ENCODE measurements at regions not wholly inside any gene's neighbourhood (a gene's known extent, or its start where the extent isn't known, plus 50 kb on each side); places are given as distances from the start of the nearest gene placed in this dataset.

- Histone ChIP-seq H3K27me3 (ENCODE audit: low read length) (no peaks in the 10 kb centered on the region), H4K20me1 (ENCODE audit: low read length) (no peaks in the 10 kb centered on the region), H3K79me2 (ENCODE audit: low read length) (no peaks in the 10 kb centered on the region), H3K9me3 (ENCODE audit: low read length) (no peaks in the 10 kb centered on the region), H3K9me2 (replicated peaks; ENCODE audit: low read length) (no peaks in the 10 kb centered on the region), H3F3A (ENCODE audit: low read length, unreplicated experiment) (no peaks in the 10 kb centered on the region), H3K27ac (ENCODE audit: low read length) (no peak overlapping the region), H3K4me3 (ENCODE audit: low read length) (no peak overlapping the region), H3K4me2 (ENCODE audit: low read length) (no peak overlapping the region), H3K4me1 (ENCODE audit: insufficient read depth, low read length) (no peaks in the 10 kb centered on the region), H2AFZ (ENCODE audit: low read length) (no peak overlapping the region), H3K9ac (ENCODE audit: low read length) (no peak overlapping the region), H3K36me3 (ENCODE audit: low read depth, low read length) (no peaks in the 10 kb centered on the region)
- intact Hi-C loops (cut with micrococcal nuclease): no loop called here
- ChIA-PET POLR2A (ENCODE audit: unreplicated experiment) (no interaction called here), CTCF (no interaction called here)
- TF ChIP-seq EZH2phosphoT487 (IDR thresholded peaks at IDR 0.05; ENCODE audit: borderline replicate concordance, low read length): no peak
- TF ChIP-seq, protein P1, sequence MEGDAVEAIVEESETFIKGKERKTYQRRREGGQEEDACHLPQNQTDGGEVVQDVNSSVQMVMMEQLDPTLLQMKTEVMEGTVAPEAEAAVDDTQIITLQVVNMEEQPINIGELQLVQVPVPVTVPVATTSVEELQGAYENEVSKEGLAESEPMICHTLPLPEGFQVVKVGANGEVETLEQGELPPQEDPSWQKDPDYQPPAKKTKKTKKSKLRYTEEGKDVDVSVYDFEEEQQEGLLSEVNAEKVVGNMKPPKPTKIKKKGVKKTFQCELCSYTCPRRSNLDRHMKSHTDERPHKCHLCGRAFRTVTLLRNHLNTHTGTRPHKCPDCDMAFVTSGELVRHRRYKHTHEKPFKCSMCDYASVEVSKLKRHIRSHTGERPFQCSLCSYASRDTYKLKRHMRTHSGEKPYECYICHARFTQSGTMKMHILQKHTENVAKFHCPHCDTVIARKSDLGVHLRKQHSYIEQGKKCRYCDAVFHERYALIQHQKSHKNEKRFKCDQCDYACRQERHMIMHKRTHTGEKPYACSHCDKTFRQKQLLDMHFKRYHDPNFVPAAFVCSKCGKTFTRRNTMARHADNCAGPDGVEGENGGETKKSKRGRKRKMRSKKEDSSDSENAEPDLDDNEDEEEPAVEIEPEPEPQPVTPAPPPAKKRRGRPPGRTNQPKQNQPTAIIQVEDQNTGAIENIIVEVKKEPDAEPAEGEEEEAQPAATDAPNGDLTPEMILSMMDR (conservative IDR thresholded peaks at IDR 0.05; ENCODE audit: low read depth, low read length): no peak
- TF ChIP-seq EZH2 (IDR thresholded peaks at IDR 0.05; ENCODE audit: low read length, unreplicated experiment): no peak
- ATAC-seq: no peak
- BruUV-seq (replicated peaks): no TSS peak
- no peak for DNase-seq
Observed at GRCh38 chr2:128995086-128995485, 676.4 kb upstream of the HS6ST1 start.

DNA sequence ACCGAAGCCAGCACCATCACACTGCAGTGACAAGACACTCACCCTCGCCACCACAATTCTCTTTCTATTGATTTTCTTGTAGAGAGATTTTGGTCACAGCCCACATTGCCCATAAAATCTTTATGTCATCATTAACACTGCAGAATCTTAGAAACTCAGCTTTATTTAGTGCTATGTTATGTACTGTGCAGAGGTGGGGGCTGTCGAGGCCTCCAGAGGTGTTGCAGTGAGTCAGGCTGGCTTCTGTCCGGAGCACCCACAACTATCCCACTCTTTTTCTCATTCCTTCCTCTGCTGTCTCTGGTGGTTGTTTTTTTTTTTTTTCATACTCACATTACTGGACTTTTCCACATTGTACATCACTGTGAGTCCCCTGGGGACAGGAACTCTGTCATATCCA lies 677.4 kb upstream of the HS6ST1 start:
- peaks cover 4% of the 10 kb centered on the region; the same call in 1 of the 2 replicates for H3K27me3 ChIP-seq (ENCODE audit: low read length)
- no TSS peak for BruUV-seq (replicated peaks)
- ChIA-PET POLR2A (ENCODE audit: unreplicated experiment) (no interaction called here), CTCF (no interaction called here)
- H3K36me3 ChIP-seq (ENCODE audit: low read depth, low read length): no peaks in the 10 kb centered on the region
- H3K4me1 ChIP-seq (ENCODE audit: insufficient read depth, low read length): no peaks in the 10 kb centered on the region
- intact Hi-C loops (cut with micrococcal nuclease): no loop called here
- no peak for ATAC-seq
- no peak overlapping the region for H3K27ac ChIP-seq (ENCODE audit: low read length)
- no peaks in the 10 kb centered on the region for H3K79me2 ChIP-seq (ENCODE audit: low read length)
- H3K9me2 ChIP-seq (replicated peaks; ENCODE audit: low read length): no peaks in the 10 kb centered on the region
- DNase-seq: no peak
- TF ChIP-seq, protein P1 (conservative IDR thresholded peaks at IDR 0.05; ENCODE audit: low read depth, low read length): no peak
- TF ChIP-seq EZH2 (IDR thresholded peaks at IDR 0.05; ENCODE audit: low read length, unreplicated experiment) (no peak), EZH2phosphoT487 (IDR thresholded peaks at IDR 0.05; ENCODE audit: borderline replicate concordance, low read length) (no peak)
- H3K4me3 ChIP-seq (ENCODE audit: low read length): no peak overlapping the region
- no peaks in the 10 kb centered on the region for H3F3A ChIP-seq (ENCODE audit: low read length, unreplicated experiment)
- H3K4me2 ChIP-seq (ENCODE audit: low read length): no peak overlapping the region
- H3K9me3 ChIP-seq (ENCODE audit: low read length): no peaks in the 10 kb centered on the region
- H2AFZ ChIP-seq (ENCODE audit: low read length): no peak overlapping the region
- no peaks in the 10 kb centered on the region for H4K20me1 ChIP-seq (ENCODE audit: low read length)
- no peak overlapping the region for H3K9ac ChIP-seq (ENCODE audit: low read length)

GRCh38 chr2:128997166-128997866 lies 678.6 kb upstream of the HS6ST1 start:
- Histone ChIP-seq H3K27me3 (ENCODE audit: low read length) (peaks cover 4% of the 10 kb centered on the region; the same call in 1 of the 2 replicates), H3F3A (ENCODE audit: low read length, unreplicated experiment) (no peaks in the 10 kb centered on the region), H4K20me1 (ENCODE audit: low read length) (no peaks in the 10 kb centered on the region), H3K79me2 (ENCODE audit: low read length) (no peaks in the 10 kb centered on the region), H3K4me3 (ENCODE audit: low read length) (no peak overlapping the region), H3K9me3 (ENCODE audit: low read length) (no peaks in the 10 kb centered on the region), H3K9ac (ENCODE audit: low read length) (no peak overlapping the region), H2AFZ (ENCODE audit: low read length) (no peak overlapping the region), H3K4me1 (ENCODE audit: insufficient read depth, low read length) (no peaks in the 10 kb centered on the region), H3K4me2 (ENCODE audit: low read length) (no peak overlapping the region), H3K9me2 (replicated peaks; ENCODE audit: low read length) (no peaks in the 10 kb centered on the region), H3K36me3 (ENCODE audit: low read depth, low read length) (no peaks in the 10 kb centered on the region), H3K27ac (ENCODE audit: low read length) (no peak overlapping the region)
- POLR2A ChIA-PET (ENCODE audit: unreplicated experiment): no interaction called here
- CTCF ChIA-PET: no interaction called here
- no TSS peak for BruUV-seq (replicated peaks)
- TF ChIP-seq EZH2phosphoT487 (IDR thresholded peaks at IDR 0.05; ENCODE audit: borderline replicate concordance, low read length) (no peak), EZH2 (IDR thresholded peaks at IDR 0.05; ENCODE audit: low read length, unreplicated experiment) (no peak)
- TF ChIP-seq, protein P1 (conservative IDR thresholded peaks at IDR 0.05; ENCODE audit: low read depth, low read length): no peak
- intact Hi-C loops (cut with micrococcal nuclease): no loop called here
- no peak for ATAC-seq
- no peak for DNase-seq
